SH-SY5Y (cell line): ENCODE measurements at regions not wholly inside any gene's neighbourhood (a gene's known extent, or its start where the extent isn't known, plus 50 kb on each side); places are given as distances from the start of the nearest gene placed in this dataset.

ENCODE experiments used
- GATA2 ChIP-seq: IDR thresholded peaks from 2 replicates; pipeline ENCODE4 v1.6.1; 2011; ENCODE audit warnings: mild to moderate bottlenecking, low read depth, low read length
- GATA3 ChIP-seq: IDR thresholded peaks from 2 replicates; pipeline ENCODE4 v1.6.1; 2011; ENCODE audit warnings: low read depth, mild to moderate bottlenecking, low read length, moderate library complexity

GRCh38 chr5:101461455-101461854, 558.4 kb upstream of the ST8SIA4 start:
- TF ChIP-seq GATA3: no peak
- TF ChIP-seq GATA2: no peak
